Kidney (tissue), 13 donors: ENCODE measurements at regions not wholly inside any gene's neighbourhood (a gene's known extent, or its start where the extent isn't known, plus 50 kb on each side); places are given as distances from the start of the nearest gene placed in this dataset.

Source experiments
- DNase-seq, 5 donors: peaks; one replicate each; pipeline ENCODE4 v3.0.0-alpha.2; 2013 to 2020
- FAIRE-seq: peaks from 2 replicates; lab custom pipeline; 2012; peaks lifted over from hg19 to GRCh38; lab: Jason Lieb, UNC
- H3K27ac ChIP-seq, 2 donors: one replicate each; pipeline ENCODE4 v1.7.0; 2013; ENCODE audit warnings: low read depth in 2 of 2, low read length in 2 of 2, inconsistent platforms in 1 of 2
- H3K27me3 ChIP-seq: one replicate; pipeline ENCODE4 v1.7.1; 2013; ENCODE audit warnings: low read length, inconsistent platforms; ENCODE audit not compliant: control insufficient read depth, insufficient read depth
- H3K36me3 ChIP-seq, 3 donors: one replicate each; pipeline versions ENCODE4 v1.7.0 to v1.7.1; 2013; ENCODE audit warnings: low read length in 3 of 3, control low read depth in 1 of 3, inconsistent platforms in 1 of 3; ENCODE audit not compliant: insufficient read depth in 3 of 3, control insufficient read depth in 2 of 3
- H3K4me1 ChIP-seq, 3 donors: one replicate each; pipeline versions ENCODE4 v1.7.0 to v1.7.1; 2013; ENCODE audit warnings: low read length in 3 of 3, inconsistent platforms in 1 of 3, low read depth in 1 of 3; ENCODE audit not compliant: control insufficient read depth in 2 of 3, insufficient read depth in 2 of 3
- H3K4me3 ChIP-seq, 3 donors: one replicate each; pipeline versions ENCODE4 v1.7.0 to v1.8.1; 2013; ENCODE audit warnings: low read length in 3 of 3, control low read depth in 1 of 3, inconsistent platforms in 1 of 3
- H3K9ac ChIP-seq, 3 donors: one replicate each; pipeline versions ENCODE4 v1.7.0 to v1.7.1; 2013; ENCODE audit warnings: low read length in 3 of 3, control low read depth in 1 of 3, inconsistent platforms in 1 of 3
- H3K9me3 ChIP-seq, 3 donors: one replicate each; pipeline versions ENCODE4 v1.7.0 to v1.7.1; 2013; ENCODE audit warnings: low read length in 3 of 3, control low read depth in 1 of 3, inconsistent platforms in 1 of 3; ENCODE audit not compliant: control insufficient read depth in 2 of 3, insufficient read depth in 1 of 3
- CTCF ChIP-seq: IDR thresholded peaks from 3 replicates; pipeline ENCODE4 v1.5.1; 2012; ENCODE audit warnings: mild to moderate bottlenecking, moderate library complexity, borderline replicate concordance; ENCODE audit not compliant: insufficient read depth; ENCODE audit errors: extremely low read depth
- intact Hi-C: fragments of 100-400 bp; cut with DNase I; formaldehyde crosslinking; loops from one replicate; pipeline ENCODE4 v1.11.1; 2022
- donor health status: control.
- donor health status: control.
- donor health status: control.
- donor health status: control.
- donor health status: control.
- donor health status: DM: yes; HTN: yes; CAD: no.
- donor health status: Normal renal cell carcinoma (clear cell type).

GRCh38 chr6:97697456-97697855 is 414.4 kb upstream of the MMS22L start:
- no peak for TF ChIP-seq CTCF
- H3K36me3 ChIP-seq: no peaks in the 10 kb centered on the region

GRCh38 chr6:97701801-97702200 is 418.8 kb upstream of the MMS22L start:
- Histone ChIP-seq H3K9ac (no peak overlapping the region), H3K4me1 (no peaks in the 10 kb centered on the region), H3K9me3 (no peaks in the 10 kb centered on the region), H3K27ac (no peak overlapping the region), H3K4me3 (no peak overlapping the region), H3K36me3 (no peaks in the 10 kb centered on the region), H3K27me3 (no peaks in the 10 kb centered on the region)
- no peak for FAIRE-seq
- no peak for TF ChIP-seq CTCF
- intact Hi-C loops: no loop called here
- no peak for DNase-seq

More at GRCh38 chr6:97697456-97697855, 414.4 kb upstream of the MMS22L start:
- no peaks in the 10 kb centered on the region for H3K4me1 ChIP-seq
- DNase-seq (no peak), FAIRE-seq (no peak)
- H3K9me3 ChIP-seq: no peaks in the 10 kb centered on the region
- intact Hi-C loops: no loop called here
- no peaks in the 10 kb centered on the region for H3K27me3 ChIP-seq
- no peak overlapping the region for H3K27ac ChIP-seq
- H3K9ac ChIP-seq: no peak overlapping the region
- H3K4me3 ChIP-seq: no peak overlapping the region

- no peak for DNase-seq
- no peak for FAIRE-seq
- intact Hi-C loops: no loop called here
- Histone ChIP-seq H3K9ac (no peak overlapping the region), H3K4me3 (no peak overlapping the region), H3K36me3 (no peaks in the 10 kb centered on the region), H3K4me1 (no peaks in the 10 kb centered on the region), H3K27ac (no peak overlapping the region), H3K27me3 (no peaks in the 10 kb centered on the region), H3K9me3 (no peaks in the 10 kb centered on the region)
- TF ChIP-seq CTCF: no peak
Measured at GRCh38 chr6:97702248-97702647, 419.2 kb upstream of the MMS22L start.

- Histone ChIP-seq H3K4me3 (no peak overlapping the region), H3K27me3 (no peaks in the 10 kb centered on the region), H3K9me3 (no peaks in the 10 kb centered on the region), H3K36me3 (no peaks in the 10 kb centered on the region), H3K27ac (no peak overlapping the region), H3K9ac (no peak overlapping the region), H3K4me1 (no peaks in the 10 kb centered on the region)
- no peak for DNase-seq
- no peak for FAIRE-seq
- no peak for TF ChIP-seq CTCF
- intact Hi-C loops: no loop called here
Measured at GRCh38 chr6:97703661-97704060, 420.6 kb upstream of the MMS22L start.
